Esophagus mucosa (tissue), 1 donor: ENCODE measurements at regions not wholly inside any gene's neighbourhood (a gene's known extent, or its start where the extent isn't known, plus 50 kb on each side); places are given as distances from the start of the nearest gene placed in this dataset.

Source experiments
- ATAC-seq: fragments of 200-7000 bp; cut with Tn5 transposase; one replicate; pipeline ENCODE4 v1.9.1; 2020
- donor health status: DM: yes; HTN: yes; CAD: no.

- no peak for ATAC-seq
Observed at GRCh38 chr17:79680318-79680695, 50.4 kb upstream of the ENPP7 start.

GRCh38 chr17:79679631-79680317 is 51.0 kb upstream of the ENPP7 start:
- no peak for ATAC-seq

- ATAC-seq: no peak
Observed at GRCh38 chr17:79678736-79679255, 51.9 kb upstream of the ENPP7 start.

GRCh38 chr17:79678091-79678735 is 52.5 kb upstream of the ENPP7 start:
- no peak for ATAC-seq

- no peak for ATAC-seq
Observed at GRCh38 chr17:79677646-79678045, 53.1 kb upstream of the ENPP7 start.

- ATAC-seq: no peak
Observed at GRCh38 chr17:79676796-79677195, 53.9 kb upstream of the ENPP7 start.

GRCh38 chr17:79675413-79675725 is 55.4 kb upstream of the ENPP7 start:
- no peak for ATAC-seq

- ATAC-seq: no peak
Observed at GRCh38 chr17:79674506-79675412, 56.0 kb upstream of the ENPP7 start.

- no peak for ATAC-seq
Observed at GRCh38 chr17:79673517-79673916, 57.2 kb upstream of the ENPP7 start.

- ATAC-seq: no peak
Observed at GRCh38 chr17:79672496-79672895, 58.2 kb upstream of the ENPP7 start.

- no peak for ATAC-seq
Observed at GRCh38 chr17:79671085-79671694, 59.6 kb upstream of the ENPP7 start.

- ATAC-seq: no peak
Observed at GRCh38 chr17:79670537-79671084, 59.8 kb upstream of the RBFOX3 start.

GRCh38 chr17:79669861-79670260 is 59.0 kb upstream of the RBFOX3 start:
- no peak for ATAC-seq

GRCh38 chr17:79668344-79669250 is 57.7 kb upstream of the RBFOX3 start:
- no peak for ATAC-seq

GRCh38 chr17:79667746-79668145 is 56.9 kb upstream of the RBFOX3 start:
- no peak for ATAC-seq

- no peak for ATAC-seq
Observed at GRCh38 chr17:79667121-79667715, 56.4 kb upstream of the RBFOX3 start.

- no peak for ATAC-seq
Observed at GRCh38 chr17:79666111-79666510, 55.3 kb upstream of the RBFOX3 start.

- ATAC-seq: peak; percentile 85
Observed at GRCh38 chr17:79664930-79665737, 54.3 kb upstream of the RBFOX3 start.

- no peak for ATAC-seq
Observed at GRCh38 chr17:79661292-79662041, 50.6 kb upstream of the RBFOX3 start.
